Adrenal gland (tissue), 9 donors: ENCODE measurements at regions not wholly inside any gene's neighbourhood (a gene's known extent, or its start where the extent isn't known, plus 50 kb on each side); places are given as distances from the start of the nearest gene placed in this dataset.

ENCODE experiments used
- DNase-seq, 7 donors: peaks; one replicate each; pipeline ENCODE4 v3.0.0-alpha.2; 2019 to 2020
- H3K27ac ChIP-seq, 5 donors: fragments of 200-600 bp; sonication (generic) in 4 of 5; 1 replicate in 3 of 5; 2 replicates in 2 of 5; pipeline versions ENCODE4 v1.5.1 to v1.8.0; 2016 to 2020; ENCODE audit warnings: mild to moderate bottlenecking in 1 of 5
- H3K27me3 ChIP-seq: fragments of 200-600 bp; 2 replicates; pipeline ENCODE4 v1.8.0; 2021
- H3K36me3 ChIP-seq, 2 donors: fragments of 200-600 bp; replicated peaks in 1 of 2; 1 replicate in 1 of 2; 2 replicates in 1 of 2; pipeline versions ENCODE4 v1.5.1 to v1.8.0; 2018 to 2022
- H3K4me1 ChIP-seq, 2 donors: fragments of 200-600 bp; replicated peaks in 1 of 2; 1 replicate in 1 of 2; 2 replicates in 1 of 2; pipeline versions ENCODE4 v1.5.1 to v1.8.0; 2018 to 2021
- H3K4me3 ChIP-seq, 4 donors: fragments of 200-600 bp; sonication (generic) in 3 of 4; one replicate each; pipeline ENCODE4 v1.5.1; 2016 to 2018
- H3K9me3 ChIP-seq, 3 donors: fragments of 200-600 bp; sonication (generic) in 1 of 3; replicated peaks in 1 of 3; 1 replicate in 2 of 3; 2 replicates in 1 of 3; pipeline versions ENCODE4 v1.5.1 to v1.8.0; 2016 to 2021
- POLR2A ChIP-seq, 2 donors: fragments of 450-650 bp; IDR thresholded peaks; one replicate each; pipeline ENCODE4 v1.6.1; 2017; ENCODE audit warnings: antibody characterized with exemption in 2 of 2, mild to moderate bottlenecking in 2 of 2, moderate library complexity in 1 of 2
- WGBS, 4 donors: extraction: QIAGEN DNeasy Blood & Tissue Kit in 2 of 4; methylation state at CpG; one replicate each; pipeline versions ENCODE4 v1.1.5 to v1.1.7; 2013 to 2017; 5-methylcytosine and 5-hydroxymethylcytosine counted together
- intact Hi-C, 2 donors: fragments of 100-400 bp; cut with DNase I; formaldehyde crosslinking; loops; one replicate each; pipeline versions ENCODE4 v1.14.1 to v1.15.0; 2022 to 2023
- TF ChIP-seq, protein P1 (sequence below), 6 experiments: fragments of 450-650 bp in 4 of 6; fragments of 200-600 bp in 2 of 6; sonication (generic) in 1 of 6; IDR thresholded peaks; 1 replicate in 5 of 6; 2 replicates in 1 of 6; pipeline versions ENCODE4 v1.5.1 to v1.8.0; 2016 to 2021; ENCODE audit warnings: antibody characterized with exemption in 6 of 6, mild to moderate bottlenecking in 2 of 6, moderate library complexity in 1 of 6
- donor health status: healthy with polysubstance abuse.
- donor health status: Bipolar disorder and iron deficiency.
- donor health status: DM: yes; HTN: yes; CAD: no.
- donor health status: DM: no; HTN: no; CAD: no.
- donor health status: DM: no; HTN: no; CAD: no.

DNA sequence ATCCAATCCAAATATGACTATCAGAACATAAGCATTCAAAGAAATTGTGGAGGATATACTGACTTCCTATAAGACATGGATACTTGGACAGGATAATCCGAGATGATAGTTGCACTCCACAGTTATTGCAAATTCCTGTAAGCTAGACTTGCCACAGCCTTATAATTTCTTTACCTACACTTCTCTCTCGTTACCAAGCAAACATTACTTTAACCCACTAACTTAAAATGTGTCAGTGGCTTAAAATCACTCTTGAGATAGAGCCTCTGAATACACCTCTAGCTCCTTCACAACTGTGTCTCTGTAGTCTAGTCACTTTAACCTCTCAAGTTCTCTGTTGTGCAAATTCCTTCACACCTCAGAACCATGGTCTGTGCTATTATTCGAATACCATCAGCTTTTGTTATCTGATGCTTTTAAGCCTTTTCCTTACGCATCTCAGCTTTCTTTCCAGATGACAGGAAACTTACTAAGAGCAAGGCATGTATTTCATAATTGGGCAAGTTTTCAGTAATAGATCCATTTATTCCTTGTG lies 474.9 kb upstream of the MIR17HG start:
- H3K27me3 ChIP-seq = no peaks in the 10 kb centered on the region
- intact Hi-C loops = no loop called here
- H3K36me3 ChIP-seq = no peaks in the 10 kb centered on the region
- peaks cover 0 to 7% of the 10 kb centered on the region in 2 donors for H3K4me1 ChIP-seq
- TF ChIP-seq, protein P1, sequence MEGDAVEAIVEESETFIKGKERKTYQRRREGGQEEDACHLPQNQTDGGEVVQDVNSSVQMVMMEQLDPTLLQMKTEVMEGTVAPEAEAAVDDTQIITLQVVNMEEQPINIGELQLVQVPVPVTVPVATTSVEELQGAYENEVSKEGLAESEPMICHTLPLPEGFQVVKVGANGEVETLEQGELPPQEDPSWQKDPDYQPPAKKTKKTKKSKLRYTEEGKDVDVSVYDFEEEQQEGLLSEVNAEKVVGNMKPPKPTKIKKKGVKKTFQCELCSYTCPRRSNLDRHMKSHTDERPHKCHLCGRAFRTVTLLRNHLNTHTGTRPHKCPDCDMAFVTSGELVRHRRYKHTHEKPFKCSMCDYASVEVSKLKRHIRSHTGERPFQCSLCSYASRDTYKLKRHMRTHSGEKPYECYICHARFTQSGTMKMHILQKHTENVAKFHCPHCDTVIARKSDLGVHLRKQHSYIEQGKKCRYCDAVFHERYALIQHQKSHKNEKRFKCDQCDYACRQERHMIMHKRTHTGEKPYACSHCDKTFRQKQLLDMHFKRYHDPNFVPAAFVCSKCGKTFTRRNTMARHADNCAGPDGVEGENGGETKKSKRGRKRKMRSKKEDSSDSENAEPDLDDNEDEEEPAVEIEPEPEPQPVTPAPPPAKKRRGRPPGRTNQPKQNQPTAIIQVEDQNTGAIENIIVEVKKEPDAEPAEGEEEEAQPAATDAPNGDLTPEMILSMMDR (IDR thresholded peaks at IDR 0.05) = no peak
- no peak for TF ChIP-seq POLR2A (IDR thresholded peaks at IDR 0.05)
- no peak overlapping the region for H3K4me3 ChIP-seq
- no peaks in the 10 kb centered on the region for H3K9me3 ChIP-seq
- H3K27ac ChIP-seq = no peak overlapping the region
- WGBS, 4 donors = 67 to 80% (median 75%) methylated on average over 4 of the region's 4 CpGs
- no peak for DNase-seq

DNA sequence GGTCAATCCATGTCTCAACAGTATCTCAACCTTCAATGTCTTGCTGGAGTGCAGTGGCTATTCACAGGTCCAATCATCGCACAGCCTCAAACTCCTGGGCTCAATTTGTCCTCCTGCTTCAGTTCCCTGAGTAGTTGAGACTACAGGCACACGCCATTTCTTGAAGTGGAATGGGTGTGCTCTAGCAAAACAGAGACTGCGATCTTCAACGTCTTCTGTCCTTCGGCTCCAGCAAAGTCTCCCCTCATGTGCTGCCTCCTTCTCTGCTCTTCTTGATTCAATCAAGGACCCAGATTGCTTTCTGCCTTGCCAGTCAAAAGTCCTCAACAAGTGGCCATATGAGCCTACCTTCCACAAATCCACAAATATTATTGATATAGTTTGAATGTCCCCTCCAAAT lies 466.7 kb upstream of the MIR17HG start:
- no peaks in the 10 kb centered on the region for H3K9me3 ChIP-seq
- H3K4me3 ChIP-seq = no peak overlapping the region
- H3K36me3 ChIP-seq = no peaks in the 10 kb centered on the region
- DNase-seq = no peak
- no peak for TF ChIP-seq POLR2A (IDR thresholded peaks at IDR 0.05)
- TF ChIP-seq, protein P1 (IDR thresholded peaks at IDR 0.05) = no peak
- H3K27ac ChIP-seq = no peak overlapping the region
- intact Hi-C loops = no loop called here
- H3K4me1 ChIP-seq = no peaks in the 10 kb centered on the region
- WGBS, 4 donors = 89 to 94% (median 93%) methylated on average over 5 of the region's 5 CpGs
- H3K27me3 ChIP-seq = no peaks in the 10 kb centered on the region

DNA sequence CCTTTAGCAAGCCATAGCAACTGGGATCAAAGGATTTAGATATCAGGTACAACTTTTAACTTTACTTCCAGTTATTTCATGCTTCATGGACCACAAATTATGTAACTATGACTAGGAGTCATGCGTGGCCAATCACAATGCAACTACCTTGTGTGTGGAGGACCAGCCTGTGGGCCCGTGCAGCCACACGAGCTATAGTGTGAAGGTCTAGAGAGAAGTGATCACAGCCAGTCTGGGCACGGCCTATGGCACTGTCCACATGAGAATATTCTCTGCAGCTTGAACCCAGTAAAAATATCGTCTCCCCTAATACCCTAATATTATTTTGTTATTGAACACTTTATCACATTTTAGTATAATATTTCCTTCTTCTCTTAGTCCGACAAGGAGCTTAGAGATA lies 464.9 kb upstream of the MIR17HG start:
- Histone ChIP-seq H3K4me1 (no peaks in the 10 kb centered on the region), H3K36me3 (no peaks in the 10 kb centered on the region), H3K4me3 (no peak overlapping the region), H3K27ac (no peak overlapping the region), H3K27me3 (no peaks in the 10 kb centered on the region), H3K9me3 (no peaks in the 10 kb centered on the region)
- WGBS, 4 donors = 77 to 94% (median 88%) methylated on average over 6 of the region's 6 CpGs
- TF ChIP-seq, protein P1 (IDR thresholded peaks at IDR 0.05) = no peak
- no peak for TF ChIP-seq POLR2A (IDR thresholded peaks at IDR 0.05)
- intact Hi-C loops = no loop called here
- no peak for DNase-seq

DNA sequence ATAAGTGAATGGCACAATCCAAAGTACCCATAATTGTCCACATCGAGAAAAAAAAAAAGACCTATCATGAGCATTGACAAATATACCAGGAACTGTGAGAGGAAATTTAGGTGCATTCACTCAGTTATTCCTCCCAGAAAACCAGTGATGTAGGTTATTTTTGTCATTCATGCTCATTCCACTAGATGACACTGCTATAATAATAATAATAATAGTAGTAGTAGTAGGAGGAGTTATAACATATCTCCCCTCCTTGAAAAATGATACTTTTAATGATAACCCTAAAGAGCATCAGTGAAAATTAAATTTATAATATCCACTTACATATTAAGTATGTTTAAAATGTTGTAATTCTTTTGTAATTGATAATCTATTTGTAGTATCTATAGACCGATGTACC lies 463.9 kb upstream of the MIR17HG start:
- no peaks in the 10 kb centered on the region for H3K4me1 ChIP-seq
- no peak overlapping the region for H3K4me3 ChIP-seq
- WGBS, 4 donors = 87 to 98% (median 94%) methylated on average over 2 of the region's 2 CpGs
- H3K27ac ChIP-seq = no peak overlapping the region
- intact Hi-C loops = no loop called here
- DNase-seq = no peak
- no peaks in the 10 kb centered on the region for H3K27me3 ChIP-seq
- H3K36me3 ChIP-seq = no peaks in the 10 kb centered on the region
- H3K9me3 ChIP-seq = no peaks in the 10 kb centered on the region
- no peak for TF ChIP-seq POLR2A (IDR thresholded peaks at IDR 0.05)
- TF ChIP-seq, protein P1 (IDR thresholded peaks at IDR 0.05) = no peak
